ENCODE measurements at regions not wholly inside any gene's neighbourhood (a gene's known extent, or its start where the extent isn't known, plus 50 kb on each side); places are given as distances from the start of the nearest gene placed in this dataset.

DNA sequence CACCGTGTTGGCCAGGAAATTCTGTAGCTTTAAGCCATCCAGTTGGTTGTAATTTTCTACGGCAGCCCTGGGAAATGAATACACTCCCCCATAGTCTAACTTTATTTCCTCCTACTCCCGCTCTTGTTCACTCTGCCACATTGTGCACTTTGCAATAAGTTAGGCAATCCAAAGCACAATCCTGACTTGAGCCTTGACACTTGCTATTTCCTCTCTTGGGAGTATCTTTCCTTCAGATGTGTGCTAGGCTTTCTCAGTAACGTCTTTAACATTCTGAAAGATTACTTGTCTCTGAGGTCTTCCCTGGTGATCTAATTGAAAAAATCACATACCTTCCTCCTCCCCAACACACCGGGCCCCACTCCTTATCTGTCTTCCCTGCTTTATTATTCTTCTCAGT lies 65.9 kb upstream of the RAB27B start:
- Histone ChIP-seq H3K4me2 (ENCODE audit: insufficient read depth in 1 of 2, low read depth in 2 of 2, low read length in 2 of 2) (no peak overlapping the region), H4K20me1 (replicated peaks in 1 of 2; ENCODE audit: control insufficient read depth in 1 of 2, insufficient read depth in 2 of 2, low read length in 2 of 2) (no peaks in the 10 kb centered on the region)
- POLR2A ChIA-PET (ENCODE audit: partially characterized antibody): no interaction called here
- TF ChIP-seq, protein P1, sequence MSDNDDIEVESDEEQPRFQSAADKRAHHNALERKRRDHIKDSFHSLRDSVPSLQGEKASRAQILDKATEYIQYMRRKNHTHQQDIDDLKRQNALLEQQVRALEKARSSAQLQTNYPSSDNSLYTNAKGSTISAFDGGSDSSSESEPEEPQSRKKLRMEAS (IDR thresholded peaks at IDR 0.05): no peak
- TF ChIP-seq GTF2F1 (IDR thresholded peaks at IDR 0.05; ENCODE audit: borderline replicate concordance, low read depth, low read length): no peak
- TF ChIP-seq CHD1 (IDR thresholded peaks at IDR 0.05; ENCODE audit: low read depth, low read length): no peak
- no peak for TF ChIP-seq ASH2L (IDR thresholded peaks at IDR 0.05; ENCODE audit: low read length)
- TF ChIP-seq SRF (IDR thresholded peaks at IDR 0.05; ENCODE audit: low read depth, low read length): no peak
- no peak for TF ChIP-seq JUND (IDR thresholded peaks at IDR 0.05; ENCODE audit: low read length)
- TF ChIP-seq GABPA (IDR thresholded peaks at IDR 0.05; ENCODE audit: borderline replicate concordance, insufficient read depth, low read length): no peak
- TF ChIP-seq EP300 (IDR thresholded peaks at IDR 0.05; ENCODE audit: borderline replicate concordance in 1 of 2, low read depth in 2 of 2, low read length in 2 of 2): no peak
- no peak for TF ChIP-seq NANOG (IDR thresholded peaks at IDR 0.05; ENCODE audit: insufficient read depth, low read depth, low read length, poor library complexity, severe bottlenecking)
- TF ChIP-seq BACH1 (IDR thresholded peaks at IDR 0.05; ENCODE audit: low read length): no peak
- no peak for TF ChIP-seq CBX5 (IDR thresholded peaks at IDR 0.05; ENCODE audit: low read depth, low read length)
- no peak for TF ChIP-seq CHD2 (IDR thresholded peaks at IDR 0.05; ENCODE audit: low read length)
- TF ChIP-seq, protein P2, sequence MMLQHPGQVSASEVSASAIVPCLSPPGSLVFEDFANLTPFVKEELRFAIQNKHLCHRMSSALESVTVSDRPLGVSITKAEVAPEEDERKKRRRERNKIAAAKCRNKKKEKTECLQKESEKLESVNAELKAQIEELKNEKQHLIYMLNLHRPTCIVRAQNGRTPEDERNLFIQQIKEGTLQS (IDR thresholded peaks at IDR 0.05; ENCODE audit: insufficient read depth, low read depth, low read length): no peak
- TF ChIP-seq EGR1 (IDR thresholded peaks at IDR 0.05; ENCODE audit: borderline replicate concordance, low read depth, low read length): no peak
- TF ChIP-seq ZNF274 (IDR thresholded peaks at IDR 0.05; ENCODE audit: borderline replicate concordance, extremely low read depth, low read length): no peak

More for the DNA sequence above, 65.9 kb upstream of the RAB27B start:
- Histone ChIP-seq H3K56ac (replicated peaks; ENCODE audit: insufficient read length, low read depth, low read length) (no peak overlapping the region), H3K14ac (ENCODE audit: insufficient read length) (no peak overlapping the region), H3K4me1 (replicated peaks in 1 of 4; ENCODE audit: control insufficient read depth in 3 of 4, insufficient read depth in 4 of 4, low read length in 3 of 4) (peaks cover 2 to 4% (median 3%) of the 10 kb centered on the region in 4 experiments; a peak in 2 of 7 replicates), H3K4ac (replicated peaks; ENCODE audit: insufficient read length, low read depth, low read length) (no peak overlapping the region), H3K9me3 (ENCODE audit: insufficient read depth in 2 of 2, low read depth in 1 of 2, low read length in 1 of 2) (0 out of 4 replicates have a peak, but pooled peaks cover 0 to 7% of the 10 kb centered on the region in 2 experiments), H3K4me3 (ENCODE audit: extremely low read depth in 1 of 4, insufficient read depth in 2 of 4, low read depth in 3 of 4, low read length in 4 of 4) (no peak overlapping the region), H3K23ac (ENCODE audit: insufficient read length) (no peak overlapping the region), H4K8ac (ENCODE audit: extremely low read depth, insufficient read depth, low read length) (no peak overlapping the region), H3K79me1 (ENCODE audit: low read depth, low read length) (no peaks in the 10 kb centered on the region), H3K79me2 (ENCODE audit: control insufficient read depth in 1 of 2, insufficient read depth in 2 of 2, low read length in 2 of 2) (no peaks in the 10 kb centered on the region), H2BK15ac (ENCODE audit: low read length) (no peak overlapping the region), H2BK20ac (ENCODE audit: low read length) (no peak overlapping the region), H3K23me2 (ENCODE audit: low read depth, low read length) (no peaks in the 10 kb centered on the region), H2AK5ac (ENCODE audit: low read depth, low read length) (no peak overlapping the region), H2BK120ac (replicated peaks; ENCODE audit: low read depth, low read length) (no peak overlapping the region), H3K18ac (ENCODE audit: extremely low read depth, low read length) (no peak overlapping the region), H2AFZ (ENCODE audit: low read length) (no peak overlapping the region), H3K27me3 (replicated peaks in 1 of 4; ENCODE audit: control insufficient read depth in 3 of 4, extremely low read depth in 1 of 4, insufficient read depth in 3 of 4, low read length in 3 of 4) (no peaks in the 10 kb centered on the region), H4K5ac (ENCODE audit: insufficient read length, low read depth, low read length) (peak overlapping the region; percentile 46), H3K9ac (replicated peaks in 1 of 4; ENCODE audit: extremely low read depth in 1 of 4, low read depth in 3 of 4, low read length in 3 of 4) (no peak overlapping the region), H3K27ac (ENCODE audit: low read depth, low read length) (no peak overlapping the region), H4K91ac (replicated peaks; ENCODE audit: insufficient read length, low read length) (no peak overlapping the region), H3K36me3 (ENCODE audit: control insufficient read depth in 2 of 4, insufficient read depth in 4 of 4, low read length in 3 of 4) (no peaks in the 10 kb centered on the region), H2BK12ac (ENCODE audit: low read depth, low read length) (no peak overlapping the region), H2BK5ac (ENCODE audit: low read depth, low read length) (peak overlapping the region; percentile 12; the same call in 1 of the 2 replicates)
- DNase-seq (ENCODE audit: low read depth in 1 of 2, low spot score in 2 of 2) (no peak), FAIRE-seq (no peak)
- CTCF ChIA-PET (ENCODE audit: partially characterized antibody): no interaction called here
- WGBS, 2 experiments (ENCODE audit: extremely low coverage in 1 of 2, insufficient coverage in 1 of 2, insufficient read length in 1 of 2, insufficient replicate concordance in 2 of 2, low coverage in 1 of 2, low lambda C conversion rate in 2 of 2, missing lambda C conversion rate in 1 of 2): 90% methylated on average over 5 of the region's 5 CpGs; no CpG with 5 or more reads in 1 of the 2 experiments

Data from H1 (cell line).